HUES48 (cell line): ENCODE measurements at regions not wholly inside any gene's neighbourhood (a gene's known extent, or its start where the extent isn't known, plus 50 kb on each side); places are given as distances from the start of the nearest gene placed in this dataset.
"Not testable (repeated sequence)": the region's sequence is repeated elsewhere in the genome, so short reads cannot be mapped to it uniquely, and the experiment has no call there.

Experiments
- H3K27ac ChIP-seq: one replicate; pipeline ENCODE4 v1.7.0; 2013; ENCODE audit warnings: low read depth, low read length, inconsistent platforms
- H3K27me3 ChIP-seq: 2 replicates; pipeline ENCODE4 v1.6.1; 2013; ENCODE audit warnings: mild to moderate bottlenecking, low read length; ENCODE audit not compliant: control insufficient read depth, insufficient read depth
- H3K36me3 ChIP-seq: 2 replicates; pipeline ENCODE4 v1.6.1; 2013; ENCODE audit warnings: low read length; ENCODE audit not compliant: control insufficient read depth, insufficient read depth
- H3K4me1 ChIP-seq: 2 replicates; pipeline ENCODE4 v1.6.1; 2013; ENCODE audit warnings: mild to moderate bottlenecking, low read length; ENCODE audit not compliant: control insufficient read depth, insufficient read depth
- H3K4me3 ChIP-seq: 2 replicates; pipeline ENCODE4 v1.5.1; 2013; ENCODE audit warnings: mild to moderate bottlenecking, low read depth, low read length
- H3K9ac ChIP-seq: 2 replicates; pipeline ENCODE4 v1.6.1; 2013; ENCODE audit warnings: mild to moderate bottlenecking, low read depth, low read length, moderate library complexity
- H3K9me3 ChIP-seq: 2 replicates; pipeline ENCODE4 v1.6.1; 2013; ENCODE audit warnings: low read length; ENCODE audit not compliant: control insufficient read depth, insufficient read depth

- Histone ChIP-seq H3K36me3 (no peaks in the 10 kb centered on the region), H3K27ac (no peak overlapping the region), H3K27me3 (no peaks in the 10 kb centered on the region), H3K9ac (no peak overlapping the region), H3K4me1 (no peaks in the 10 kb centered on the region), H3K9me3 (no peaks in the 10 kb centered on the region), H3K4me3 (no peak overlapping the region)
These were observed 109.4 kb upstream of the HCRTR2 start for GRCh38 chr6:55064711-55065420.

DNA sequence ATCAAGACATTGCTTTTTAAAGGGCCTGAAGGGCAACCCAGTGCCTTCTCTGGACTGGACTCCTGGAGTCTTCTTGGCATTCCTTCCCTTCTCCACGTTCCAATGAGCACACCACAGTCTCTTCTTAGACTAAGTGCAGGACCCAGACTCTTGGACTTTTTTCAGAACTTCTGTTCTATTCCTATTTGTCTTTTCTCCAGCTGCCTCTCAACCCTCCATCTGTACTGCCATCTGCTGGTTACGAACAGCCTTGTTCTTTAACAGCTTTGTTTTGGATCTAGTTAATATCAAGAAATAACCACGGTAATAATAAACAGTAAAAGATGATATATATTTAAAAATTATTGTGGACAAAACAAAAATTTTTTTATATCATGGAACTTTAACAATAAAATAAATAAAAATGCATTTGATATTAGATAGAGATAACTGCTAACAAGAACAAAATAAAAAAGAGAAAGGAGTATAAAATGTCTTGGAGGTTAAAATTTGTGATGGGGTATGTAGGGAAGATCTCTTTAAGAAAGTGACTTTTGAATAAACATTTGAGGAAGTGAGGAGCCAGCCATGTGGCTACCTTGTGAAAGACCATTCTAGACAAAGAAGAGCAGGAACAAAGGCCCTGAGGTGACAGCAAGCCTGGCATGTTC, 105.1 kb upstream of the HCRTR2 start:
- no peak overlapping the region for H3K4me3 ChIP-seq
- H3K9me3 ChIP-seq = no peaks in the 10 kb centered on the region
- H3K27me3 ChIP-seq = no peaks in the 10 kb centered on the region
- H3K4me1 ChIP-seq = no peaks in the 10 kb centered on the region
- H3K36me3 ChIP-seq = no peaks in the 10 kb centered on the region
- no peak overlapping the region for H3K9ac ChIP-seq
- no peak overlapping the region for H3K27ac ChIP-seq

- Histone ChIP-seq H3K4me1 (no peaks in the 10 kb centered on the region), H3K36me3 (no peaks in the 10 kb centered on the region), H3K27ac (no peak overlapping the region), H3K9me3 (no peaks in the 10 kb centered on the region; the same call in 1 of the 2 replicates), H3K9ac (no peak overlapping the region), H3K4me3 (no peak overlapping the region), H3K27me3 (no peaks in the 10 kb centered on the region)
These were observed 92.3 kb upstream of the HCRTR2 start for GRCh38 chr6:55082021-55082420.

- not testable (repeated sequence) for H3K9ac ChIP-seq, H3K36me3 ChIP-seq, H3K27me3 ChIP-seq, H3K4me1 ChIP-seq, H3K27ac ChIP-seq, H3K9me3 ChIP-seq, H3K4me3 ChIP-seq
These were observed 86.3 kb upstream of the HCRTR2 start for GRCh38 chr6:55088011-55088410.

DNA sequence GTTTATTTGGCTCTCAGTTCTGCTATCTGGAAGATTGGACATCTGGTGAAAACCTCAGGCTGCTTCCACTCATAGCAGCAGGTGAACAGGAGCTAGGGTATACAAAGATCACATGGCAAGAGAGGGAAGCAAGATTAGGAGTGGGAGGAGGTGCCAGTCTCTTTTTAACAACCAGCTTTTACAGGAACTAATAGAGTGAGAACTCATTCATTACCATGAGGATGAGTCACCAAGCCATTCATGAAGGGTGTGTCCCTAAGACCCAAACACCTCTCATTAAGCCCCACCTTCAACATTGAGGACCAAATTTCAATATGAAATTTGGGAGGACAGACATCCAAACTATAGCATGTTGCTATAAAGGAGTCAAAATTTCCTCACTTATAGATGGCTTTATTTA, 85.4 kb upstream of the HCRTR2 start:
- Histone ChIP-seq H3K27me3 (no peaks in the 10 kb centered on the region), H3K36me3 (no peaks in the 10 kb centered on the region), H3K4me3 (no peak overlapping the region), H3K27ac (no peak overlapping the region), H3K9me3 (no peaks in the 10 kb centered on the region; the same call in 1 of the 2 replicates), H3K9ac (no peak overlapping the region), H3K4me1 (no peaks in the 10 kb centered on the region)

- Histone ChIP-seq H3K27ac (no peak overlapping the region), H3K36me3 (no peaks in the 10 kb centered on the region), H3K9me3 (no peaks in the 10 kb centered on the region), H3K27me3 (no peaks in the 10 kb centered on the region), H3K4me1 (no peaks in the 10 kb centered on the region), H3K9ac (no peak overlapping the region), H3K4me3 (no peak overlapping the region)
These were observed 85.0 kb upstream of the HCRTR2 start for GRCh38 chr6:55089325-55089724.

DNA sequence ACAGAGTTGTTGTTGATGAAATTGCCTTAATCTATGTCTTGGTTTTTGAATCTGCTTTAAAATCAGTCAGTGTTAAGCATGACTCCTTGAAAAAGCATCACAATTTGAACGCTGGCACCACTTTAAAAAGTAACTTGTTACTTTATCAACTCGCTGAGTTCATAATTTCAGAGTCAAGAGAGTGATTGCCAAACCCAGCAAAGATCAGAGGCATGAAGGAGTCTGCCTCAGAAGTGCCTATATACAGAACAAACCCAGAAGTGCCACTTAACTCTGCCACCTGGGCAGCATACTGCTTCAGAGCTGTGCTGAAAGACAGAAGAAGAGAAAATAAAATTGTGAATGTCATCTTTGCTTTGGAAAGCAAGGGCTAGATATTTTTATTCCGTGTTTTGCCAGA, 73.6 kb upstream of the HCRTR2 start:
- H3K36me3 ChIP-seq = no peaks in the 10 kb centered on the region
- no peak overlapping the region for H3K4me3 ChIP-seq
- peaks cover 26% of the 10 kb centered on the region for H3K27me3 ChIP-seq
- H3K4me1 ChIP-seq = peaks cover 26% of the 10 kb centered on the region
- no peak overlapping the region for H3K9ac ChIP-seq
- no peak overlapping the region for H3K27ac ChIP-seq
- H3K9me3 ChIP-seq = no peaks in the 10 kb centered on the region

- Histone ChIP-seq H3K9me3 (no peaks in the 10 kb centered on the region), H3K27ac (no peak overlapping the region), H3K4me1 (peaks cover 30% of the 10 kb centered on the region), H3K36me3 (no peaks in the 10 kb centered on the region), H3K4me3 (no peak overlapping the region), H3K9ac (no peak overlapping the region), H3K27me3 (peaks cover 21% of the 10 kb centered on the region)
These were observed 73.2 kb upstream of the HCRTR2 start for GRCh38 chr6:55101157-55101556.

- Histone ChIP-seq H3K27me3 (no peaks in the 10 kb centered on the region), H3K4me1 (peaks cover 30% of the 10 kb centered on the region), H3K9me3 (no peaks in the 10 kb centered on the region), H3K9ac (no peak overlapping the region), H3K4me3 (peak overlapping the region; percentile 16; the same call in 1 of the 2 replicates), H3K36me3 (no peaks in the 10 kb centered on the region), H3K27ac (no peak overlapping the region)
These were observed 65.9 kb upstream of the HCRTR2 start for GRCh38 chr6:55108134-55109130.

- Histone ChIP-seq H3K27ac (no peak overlapping the region), H3K36me3 (no peaks in the 10 kb centered on the region), H3K9ac (no peak overlapping the region), H3K4me1 (no peaks in the 10 kb centered on the region), H3K4me3 (no peak overlapping the region), H3K9me3 (no peaks in the 10 kb centered on the region), H3K27me3 (no peaks in the 10 kb centered on the region)
These were observed 57.0 kb upstream of the HCRTR2 start for GRCh38 chr6:55117267-55117666.

DNA sequence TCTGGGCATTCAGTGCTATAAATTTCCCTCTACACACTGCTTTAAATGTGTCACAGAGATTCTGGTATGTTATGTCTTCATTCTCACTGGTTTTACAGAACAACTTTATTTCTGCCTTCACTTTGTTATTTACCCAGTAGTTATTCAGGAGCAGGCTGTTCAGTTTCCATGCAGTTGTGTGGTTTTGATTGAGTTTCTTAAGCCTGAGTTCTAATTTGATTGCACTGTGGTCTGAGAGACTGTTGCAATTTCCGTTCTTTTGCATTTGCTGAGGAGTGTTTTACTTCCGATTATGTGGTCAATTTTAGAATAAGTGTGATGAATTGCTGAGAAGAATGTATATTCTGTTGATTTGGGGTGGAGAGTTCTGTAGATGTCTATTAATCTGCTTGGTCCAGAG, 50.1 kb upstream of the HCRTR2 start:
- not testable (repeated sequence) for H3K27me3 ChIP-seq, H3K9ac ChIP-seq, H3K4me1 ChIP-seq, H3K9me3 ChIP-seq, H3K36me3 ChIP-seq, H3K4me3 ChIP-seq, H3K27ac ChIP-seq
